IPS-15b (cell line): ENCODE measurements at regions not wholly inside any gene's neighbourhood (a gene's known extent, or its start where the extent isn't known, plus 50 kb on each side); places are given as distances from the start of the nearest gene placed in this dataset.

Experiments used
- H3K27me3 ChIP-seq: one replicate; pipeline ENCODE4 v1.6.1; 2013; ENCODE audit warnings: low read length; ENCODE audit not compliant: control insufficient read depth, insufficient read depth
- H3K36me3 ChIP-seq: one replicate; pipeline ENCODE4 v1.6.1; 2013; ENCODE audit warnings: low read length; ENCODE audit not compliant: control insufficient read depth, insufficient read depth
- H3K4me1 ChIP-seq: one replicate; pipeline ENCODE4 v1.6.1; 2013; ENCODE audit warnings: mild to moderate bottlenecking, low read length; ENCODE audit not compliant: control insufficient read depth, insufficient read depth
- H3K4me3 ChIP-seq: one replicate; pipeline ENCODE4 v1.5.1; 2013; ENCODE audit warnings: low read depth, low read length
- H3K9ac ChIP-seq: one replicate; pipeline ENCODE4 v1.6.1; 2013; ENCODE audit warnings: low read depth, mild to moderate bottlenecking, low read length
- H3K9me3 ChIP-seq: one replicate; pipeline ENCODE4 v1.6.1; 2013; ENCODE audit warnings: mild to moderate bottlenecking, low read length; ENCODE audit not compliant: control insufficient read depth, insufficient read depth

DNA sequence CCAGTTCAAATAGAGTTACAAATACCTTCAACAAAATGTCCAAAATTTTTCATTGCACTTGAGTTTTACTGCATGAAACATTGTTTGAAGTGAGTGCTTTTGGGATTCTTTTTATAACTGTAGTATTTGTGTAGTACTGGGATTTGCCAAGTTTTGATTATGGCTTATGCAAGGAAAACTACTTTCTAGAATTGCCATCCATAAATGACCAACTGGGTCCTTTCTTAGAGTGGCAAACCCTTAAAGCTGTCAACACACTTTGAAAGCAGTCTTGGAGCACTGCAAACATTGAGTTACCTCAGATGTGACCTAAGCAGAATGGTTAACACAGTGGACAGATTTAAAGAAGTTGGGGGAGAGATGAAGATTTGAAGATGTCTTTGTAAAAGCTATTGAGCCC lies 379.6 kb upstream of the ZNF608 start:
- Histone ChIP-seq H3K9me3 (no peaks in the 10 kb centered on the region), H3K36me3 (no peaks in the 10 kb centered on the region), H3K9ac (no peak overlapping the region), H3K4me1 (no peaks in the 10 kb centered on the region), H3K4me3 (no peak overlapping the region), H3K27me3 (no peaks in the 10 kb centered on the region)

DNA sequence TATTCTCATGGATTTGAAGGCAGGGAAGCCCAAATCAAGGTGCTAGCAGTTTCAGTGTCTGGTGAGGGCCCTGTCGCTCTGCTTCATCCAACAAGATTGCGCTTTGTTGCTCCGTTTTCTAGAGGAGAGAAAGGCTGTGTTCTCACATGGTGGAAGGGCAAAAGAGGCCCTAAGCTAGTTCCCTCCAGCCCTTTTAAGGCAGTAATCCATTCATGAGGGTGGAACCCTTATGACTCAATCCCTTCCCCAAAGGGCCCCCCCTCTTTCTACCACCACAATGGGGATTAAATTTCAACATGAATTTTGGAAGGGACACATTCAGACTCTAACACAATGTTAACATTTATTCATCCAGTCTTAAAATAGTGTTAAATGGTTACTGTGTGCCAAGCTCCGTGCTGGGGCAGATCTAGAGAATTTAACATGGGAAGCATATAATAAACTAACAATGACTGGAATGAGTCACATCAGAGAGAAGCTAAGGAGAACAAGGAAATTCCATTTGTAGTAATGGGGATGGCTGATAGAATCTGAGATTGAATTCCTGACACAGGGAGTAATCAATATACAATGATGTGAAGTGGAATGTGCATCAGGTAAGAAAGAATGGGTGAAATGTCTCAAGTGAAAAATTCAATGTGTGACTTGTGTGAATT lies 382.8 kb upstream of the ZNF608 start:
- Histone ChIP-seq H3K4me3 (no peak overlapping the region), H3K9me3 (no peaks in the 10 kb centered on the region), H3K4me1 (no peaks in the 10 kb centered on the region), H3K9ac (no peak overlapping the region), H3K36me3 (no peaks in the 10 kb centered on the region), H3K27me3 (no peaks in the 10 kb centered on the region)

DNA sequence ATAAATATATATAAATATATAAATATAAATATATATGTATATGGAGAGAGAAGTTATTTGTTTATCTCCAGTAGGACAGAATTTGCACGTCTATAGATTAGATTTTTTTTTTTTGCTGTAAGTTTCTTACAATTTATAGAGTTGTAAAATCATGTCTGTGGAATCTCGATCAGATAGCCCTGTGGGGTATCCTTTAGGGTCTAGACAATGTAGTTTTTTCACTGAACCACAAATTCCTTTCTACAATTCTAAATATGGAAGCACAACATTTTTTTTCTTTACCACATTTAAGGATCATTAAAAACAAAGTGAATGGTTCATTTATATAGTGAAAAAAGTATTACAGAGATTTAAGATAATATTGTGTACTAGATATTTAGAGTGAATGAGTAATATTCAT lies 384.2 kb upstream of the ZNF608 start:
- Histone ChIP-seq H3K4me1 (peaks cover 10% of the 10 kb centered on the region), H3K27me3 (no peaks in the 10 kb centered on the region), H3K4me3 (no peak overlapping the region), H3K9ac (no peak overlapping the region), H3K36me3 (no peaks in the 10 kb centered on the region), H3K9me3 (no peaks in the 10 kb centered on the region)

DNA sequence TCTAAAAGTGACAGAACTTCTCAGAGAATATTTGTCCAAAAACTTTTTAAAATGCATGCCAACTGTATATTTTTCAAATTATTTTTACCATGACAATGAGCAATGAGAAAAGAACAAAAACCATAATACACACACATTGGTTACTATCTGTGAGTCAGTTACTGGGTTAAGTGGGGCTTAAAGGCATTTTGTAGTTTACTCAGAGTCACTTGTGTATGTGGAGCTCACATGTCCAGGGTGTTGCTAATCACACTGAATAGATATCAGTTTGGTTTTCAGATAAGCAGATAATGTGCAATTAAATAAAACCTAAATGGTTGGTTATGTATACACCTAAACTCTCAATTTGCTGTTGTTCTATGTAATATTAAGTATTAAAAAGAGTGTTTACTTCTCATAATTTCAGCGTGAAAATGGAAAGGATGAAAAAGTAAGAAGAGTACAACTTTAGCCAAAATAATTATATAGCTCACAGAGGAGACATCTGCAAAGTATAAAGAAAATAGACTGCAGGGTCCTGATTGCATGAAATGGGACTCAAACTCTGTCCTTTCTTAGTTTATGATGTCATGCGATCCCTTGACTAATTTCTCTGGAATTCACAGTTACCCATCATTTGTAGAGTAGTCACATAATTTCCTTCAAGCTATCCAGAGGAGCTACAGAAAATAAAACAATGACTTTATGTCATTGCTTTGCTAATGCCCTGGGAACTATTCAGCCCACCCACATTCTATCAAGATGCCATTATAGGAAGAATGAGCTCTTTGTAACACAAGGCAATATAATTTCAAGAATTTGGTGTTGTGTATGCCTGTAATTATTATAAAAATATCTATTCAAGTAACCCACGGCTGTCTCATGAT lies 388.0 kb upstream of the ZNF608 start:
- Histone ChIP-seq H3K27me3 (no peaks in the 10 kb centered on the region), H3K36me3 (no peaks in the 10 kb centered on the region), H3K9ac (no peak overlapping the region), H3K4me1 (peaks cover 10% of the 10 kb centered on the region), H3K9me3 (no peaks in the 10 kb centered on the region), H3K4me3 (no peak overlapping the region)

DNA sequence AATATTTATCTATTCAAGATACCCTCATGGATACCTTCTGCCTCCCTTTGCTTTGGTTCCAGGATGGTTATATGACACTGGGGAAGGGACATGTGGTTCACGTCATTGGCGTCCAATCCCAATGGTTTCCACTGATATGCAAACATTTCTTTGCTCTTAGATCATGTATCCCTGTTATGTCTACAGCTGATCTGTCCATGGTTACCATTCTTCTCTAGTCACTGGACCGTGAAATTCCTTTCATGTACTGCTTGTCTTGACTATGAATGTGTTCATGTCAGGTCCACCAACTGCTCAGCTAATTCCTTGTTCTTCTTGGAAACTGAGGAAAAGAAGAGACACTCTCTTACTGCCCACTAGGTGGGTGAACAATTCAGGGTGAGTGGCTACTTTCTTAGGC lies 391.1 kb upstream of the ZNF608 start:
- Histone ChIP-seq H3K4me3 (no peak overlapping the region), H3K36me3 (no peaks in the 10 kb centered on the region), H3K9me3 (no peaks in the 10 kb centered on the region), H3K9ac (no peak overlapping the region), H3K27me3 (no peaks in the 10 kb centered on the region), H3K4me1 (peaks cover 10% of the 10 kb centered on the region)

DNA sequence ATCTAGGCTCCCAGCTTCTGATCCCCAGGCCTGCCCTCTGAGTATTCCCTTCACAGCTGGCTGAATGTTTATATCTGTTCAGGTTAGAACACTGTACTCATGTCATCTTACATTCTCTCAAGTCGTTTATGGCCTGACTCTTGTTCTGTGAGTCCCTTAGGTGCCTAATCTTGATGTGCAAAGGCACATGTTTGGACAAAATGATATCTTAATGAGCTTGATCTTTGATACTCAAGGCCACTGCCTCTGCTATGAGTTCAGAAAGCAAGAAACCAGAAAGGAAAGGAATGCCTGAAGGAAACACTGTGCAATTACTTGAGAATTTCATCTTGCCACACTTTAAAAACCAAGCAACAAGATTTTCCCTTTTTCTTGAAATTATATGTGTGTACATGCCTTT lies 391.8 kb upstream of the ZNF608 start:
- no peaks in the 10 kb centered on the region for H3K9me3 ChIP-seq
- H3K4me1 ChIP-seq = peaks cover 10% of the 10 kb centered on the region
- no peak overlapping the region for H3K4me3 ChIP-seq
- no peaks in the 10 kb centered on the region for H3K36me3 ChIP-seq
- H3K27me3 ChIP-seq = no peaks in the 10 kb centered on the region
- H3K9ac ChIP-seq = no peak overlapping the region

DNA sequence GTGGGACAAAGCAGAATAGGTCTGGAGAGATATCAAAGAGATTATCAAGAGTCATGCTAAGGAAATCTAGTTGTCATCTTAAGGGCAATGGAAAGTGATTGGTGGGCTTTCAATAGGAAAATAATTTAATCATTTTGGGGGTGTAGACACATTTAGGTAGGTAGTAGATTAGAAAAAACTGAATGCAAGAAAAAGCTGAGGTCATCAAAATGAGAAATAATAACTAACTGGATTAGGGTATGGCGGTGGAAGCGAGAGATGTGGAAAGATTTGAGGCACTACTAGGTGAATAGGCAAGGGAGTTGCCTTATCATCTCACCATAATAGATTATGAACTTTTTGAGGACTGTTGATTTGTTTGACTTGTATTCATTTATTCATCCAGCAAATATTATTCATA lies 393.2 kb upstream of the ZNF608 start:
- H3K9ac ChIP-seq = no peak overlapping the region
- peaks cover 9% of the 10 kb centered on the region for H3K4me1 ChIP-seq
- no peaks in the 10 kb centered on the region for H3K27me3 ChIP-seq
- H3K9me3 ChIP-seq = no peaks in the 10 kb centered on the region
- no peaks in the 10 kb centered on the region for H3K36me3 ChIP-seq
- no peak overlapping the region for H3K4me3 ChIP-seq

DNA sequence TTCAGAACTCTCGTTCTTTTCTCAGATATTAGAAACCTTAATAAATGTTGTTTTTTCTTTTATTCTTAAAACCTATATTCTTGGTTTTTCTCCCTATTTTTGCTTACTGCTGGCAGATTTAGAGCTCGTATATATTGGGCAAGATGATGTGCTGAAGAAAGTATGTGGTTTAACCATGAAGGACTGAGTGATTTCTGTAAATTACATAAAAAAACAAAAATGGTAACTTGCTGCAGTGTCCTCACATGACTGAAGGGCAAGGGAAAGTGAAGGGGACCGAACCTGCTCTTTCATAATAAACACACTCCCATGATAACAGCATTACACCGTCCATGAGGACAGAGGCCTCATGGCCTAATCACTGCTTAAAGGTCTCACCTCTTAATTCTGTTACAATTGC lies 393.8 kb upstream of the ZNF608 start:
- Histone ChIP-seq H3K27me3 (no peaks in the 10 kb centered on the region), H3K4me3 (no peak overlapping the region), H3K36me3 (no peaks in the 10 kb centered on the region), H3K9ac (no peak overlapping the region), H3K9me3 (no peaks in the 10 kb centered on the region), H3K4me1 (peaks cover 3% of the 10 kb centered on the region)

DNA sequence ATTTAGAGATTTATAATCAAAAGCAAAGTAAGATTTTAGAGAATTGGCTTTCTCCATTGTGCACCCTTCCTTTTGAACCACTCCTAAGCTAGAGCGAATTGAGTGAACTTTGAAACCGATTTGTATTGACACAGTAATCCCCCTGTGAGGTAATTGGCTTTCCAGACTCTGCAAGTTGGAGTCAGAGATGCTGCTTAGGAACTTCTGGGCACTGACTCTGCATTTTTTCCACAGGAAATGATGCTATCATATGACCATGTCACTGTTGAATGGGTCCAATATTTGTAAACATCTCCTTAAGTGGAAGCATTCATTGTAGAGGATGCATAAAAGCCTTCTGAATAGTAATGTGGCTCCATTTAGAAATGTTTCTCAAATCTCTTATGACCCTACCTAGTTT lies 394.4 kb upstream of the ZNF608 start:
- Histone ChIP-seq H3K36me3 (no peaks in the 10 kb centered on the region), H3K9me3 (no peaks in the 10 kb centered on the region), H3K4me1 (no peaks in the 10 kb centered on the region), H3K4me3 (no peak overlapping the region), H3K27me3 (no peaks in the 10 kb centered on the region), H3K9ac (no peak overlapping the region)

DNA sequence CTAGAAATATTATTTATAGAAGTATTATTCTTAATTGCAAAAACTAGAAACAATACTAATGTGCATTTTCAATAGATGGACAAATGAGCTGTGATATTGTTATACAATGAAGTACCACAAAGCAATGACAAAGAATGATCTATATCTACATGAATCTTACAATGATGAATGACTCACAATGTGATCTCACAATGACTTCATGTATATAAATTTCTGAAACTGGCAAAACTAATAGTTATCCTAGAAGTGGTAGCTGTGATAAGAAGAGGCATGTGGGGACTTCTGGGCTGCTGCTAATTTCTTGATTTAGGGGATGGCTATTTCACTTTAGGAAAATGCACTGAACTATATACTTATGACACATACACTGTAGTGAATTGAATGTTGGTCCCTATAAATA lies 396.0 kb upstream of the ZNF608 start:
- no peak overlapping the region for H3K4me3 ChIP-seq
- no peak overlapping the region for H3K9ac ChIP-seq
- H3K9me3 ChIP-seq = no peaks in the 10 kb centered on the region
- H3K4me1 ChIP-seq = no peaks in the 10 kb centered on the region
- H3K36me3 ChIP-seq = no peaks in the 10 kb centered on the region
- no peaks in the 10 kb centered on the region for H3K27me3 ChIP-seq

DNA sequence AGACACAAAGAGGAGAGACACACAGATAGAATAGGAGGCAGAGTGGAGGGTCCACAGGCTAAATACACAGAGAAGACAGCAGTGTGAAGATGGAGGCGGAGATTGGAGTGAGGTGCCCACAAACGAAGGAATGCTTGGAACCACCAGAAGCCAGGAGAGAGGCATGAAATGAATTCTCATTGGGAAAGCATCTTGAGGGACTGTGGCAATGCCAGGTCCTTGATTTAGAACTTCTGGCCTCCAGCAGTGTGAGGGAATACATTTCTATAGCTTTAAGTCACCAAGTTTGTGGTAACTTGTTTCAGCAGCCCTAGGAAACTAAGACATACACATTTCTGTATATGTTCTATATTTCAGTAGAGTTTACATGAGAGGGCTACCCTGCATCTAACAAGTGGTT lies 396.6 kb upstream of the ZNF608 start:
- Histone ChIP-seq H3K4me1 (no peaks in the 10 kb centered on the region), H3K4me3 (no peak overlapping the region), H3K9me3 (no peaks in the 10 kb centered on the region), H3K9ac (no peak overlapping the region), H3K27me3 (no peaks in the 10 kb centered on the region), H3K36me3 (no peaks in the 10 kb centered on the region)

DNA sequence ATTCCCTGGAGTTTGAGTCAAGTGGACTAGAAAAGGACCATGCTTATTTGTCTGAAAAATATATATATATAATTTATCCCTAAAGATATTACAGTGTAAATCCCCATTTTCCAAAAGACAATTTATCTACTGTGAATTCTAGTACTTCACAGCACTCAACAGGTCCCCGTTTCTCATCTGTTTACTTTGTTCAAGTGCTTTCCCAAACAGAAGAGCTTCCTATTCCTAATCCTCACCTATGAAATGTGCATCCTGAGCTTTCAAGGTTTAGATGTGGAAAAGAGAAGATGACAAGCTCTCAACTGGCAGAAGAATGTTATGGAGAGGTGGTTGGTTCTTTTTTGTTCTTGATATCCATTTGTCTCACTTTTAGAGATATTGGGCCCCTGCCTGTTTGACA lies 401.6 kb upstream of the ZNF608 start:
- Histone ChIP-seq H3K4me1 (peaks cover 13% of the 10 kb centered on the region), H3K9me3 (no peaks in the 10 kb centered on the region), H3K4me3 (no peak overlapping the region), H3K36me3 (no peaks in the 10 kb centered on the region), H3K27me3 (no peaks in the 10 kb centered on the region), H3K9ac (no peak overlapping the region)
